ENCODE measurements at regions not wholly inside any gene's neighbourhood (a gene's known extent, or its start where the extent isn't known, plus 50 kb on each side); places are given as distances from the start of the nearest gene placed in this dataset.

DNA sequence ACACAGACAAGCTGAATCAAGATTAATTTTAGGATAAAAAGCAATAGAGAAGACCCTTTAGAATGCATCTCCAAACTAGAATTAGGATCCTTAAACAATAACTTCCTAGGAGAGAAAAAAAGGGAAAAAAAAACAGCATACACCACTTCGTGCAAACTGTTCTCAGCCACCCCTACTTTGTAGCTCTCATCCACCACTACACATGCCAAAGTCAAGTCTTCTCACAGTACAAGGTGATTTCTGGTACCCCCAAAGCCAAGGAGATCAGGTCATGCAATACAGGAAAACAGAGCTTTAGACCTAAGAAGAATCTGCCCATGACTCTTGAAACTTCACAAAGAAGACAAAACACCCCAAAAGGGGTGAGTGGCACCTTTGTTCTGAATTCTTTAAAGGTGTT, 166.9 kb downstream of the SUCNR1 start:
- no peak overlapping the region for H3K27ac ChIP-seq (ENCODE audit: low read depth, low read length)
- H3K4me3 ChIP-seq (ENCODE audit: insufficient read depth, low read length), result no peak overlapping the region
- no peak overlapping the region for H2AFZ ChIP-seq (ENCODE audit: low read length)
- H4K20me1 ChIP-seq (ENCODE audit: insufficient read depth, low read length), result no peaks in the 10 kb centered on the region
- TF ChIP-seq, protein P1, sequence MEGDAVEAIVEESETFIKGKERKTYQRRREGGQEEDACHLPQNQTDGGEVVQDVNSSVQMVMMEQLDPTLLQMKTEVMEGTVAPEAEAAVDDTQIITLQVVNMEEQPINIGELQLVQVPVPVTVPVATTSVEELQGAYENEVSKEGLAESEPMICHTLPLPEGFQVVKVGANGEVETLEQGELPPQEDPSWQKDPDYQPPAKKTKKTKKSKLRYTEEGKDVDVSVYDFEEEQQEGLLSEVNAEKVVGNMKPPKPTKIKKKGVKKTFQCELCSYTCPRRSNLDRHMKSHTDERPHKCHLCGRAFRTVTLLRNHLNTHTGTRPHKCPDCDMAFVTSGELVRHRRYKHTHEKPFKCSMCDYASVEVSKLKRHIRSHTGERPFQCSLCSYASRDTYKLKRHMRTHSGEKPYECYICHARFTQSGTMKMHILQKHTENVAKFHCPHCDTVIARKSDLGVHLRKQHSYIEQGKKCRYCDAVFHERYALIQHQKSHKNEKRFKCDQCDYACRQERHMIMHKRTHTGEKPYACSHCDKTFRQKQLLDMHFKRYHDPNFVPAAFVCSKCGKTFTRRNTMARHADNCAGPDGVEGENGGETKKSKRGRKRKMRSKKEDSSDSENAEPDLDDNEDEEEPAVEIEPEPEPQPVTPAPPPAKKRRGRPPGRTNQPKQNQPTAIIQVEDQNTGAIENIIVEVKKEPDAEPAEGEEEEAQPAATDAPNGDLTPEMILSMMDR (IDR thresholded peaks at IDR 0.05; ENCODE audit: extremely low read depth, low read depth, low read length), result no peak
- no peaks in the 10 kb centered on the region for H3K79me2 ChIP-seq (ENCODE audit: insufficient read depth, low read length)
- no peaks in the 10 kb centered on the region for H3K9me3 ChIP-seq (ENCODE audit: low read depth, low read length)
- DNase-seq (ENCODE audit: insufficient read length, low spot score, missing footprints), result no peak
- H3K4me2 ChIP-seq (ENCODE audit: insufficient read depth, low read length), result no peak overlapping the region
- no peaks in the 10 kb centered on the region for H3K27me3 ChIP-seq (ENCODE audit: insufficient read depth, low read length)
- H3K4me1 ChIP-seq (ENCODE audit: insufficient read depth, low read length), result no peaks in the 10 kb centered on the region
- H3K36me3 ChIP-seq (ENCODE audit: insufficient read depth, low read length), result no peaks in the 10 kb centered on the region

DNA sequence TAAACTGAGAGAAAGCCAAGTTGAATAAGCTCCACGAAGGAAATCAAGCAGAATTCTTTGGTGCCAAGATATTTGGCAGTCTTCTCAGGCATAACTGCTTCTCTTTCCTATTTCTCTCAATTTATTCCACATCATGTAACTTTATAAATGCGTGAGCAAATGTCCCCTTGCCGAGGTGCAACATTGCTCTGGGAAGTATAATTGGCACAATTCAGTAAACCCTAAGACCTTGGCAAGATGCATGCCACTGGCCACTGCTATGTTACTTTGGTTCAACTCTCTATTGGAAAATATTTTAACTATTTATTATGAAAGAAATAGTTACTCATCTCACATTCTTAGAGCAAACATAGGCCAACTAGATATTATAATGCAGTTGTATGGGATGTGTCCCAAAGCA, 170.2 kb downstream of the SUCNR1 start:
- Histone ChIP-seq H2AFZ (ENCODE audit: low read length) (no peak overlapping the region), H3K27me3 (ENCODE audit: insufficient read depth, low read length) (no peaks in the 10 kb centered on the region), H3K4me1 (ENCODE audit: insufficient read depth, low read length) (no peaks in the 10 kb centered on the region), H3K9me3 (ENCODE audit: low read depth, low read length) (no peaks in the 10 kb centered on the region), H3K36me3 (ENCODE audit: insufficient read depth, low read length) (no peaks in the 10 kb centered on the region), H3K4me3 (ENCODE audit: insufficient read depth, low read length) (no peak overlapping the region), H4K20me1 (ENCODE audit: insufficient read depth, low read length) (no peaks in the 10 kb centered on the region), H3K27ac (ENCODE audit: low read depth, low read length) (no peak overlapping the region), H3K4me2 (ENCODE audit: insufficient read depth, low read length) (no peak overlapping the region), H3K79me2 (ENCODE audit: insufficient read depth, low read length) (no peaks in the 10 kb centered on the region)
- TF ChIP-seq, protein P1 (IDR thresholded peaks at IDR 0.05; ENCODE audit: extremely low read depth, low read depth, low read length), result no peak
- no peak for DNase-seq (ENCODE audit: insufficient read length, low spot score, missing footprints)

DNA sequence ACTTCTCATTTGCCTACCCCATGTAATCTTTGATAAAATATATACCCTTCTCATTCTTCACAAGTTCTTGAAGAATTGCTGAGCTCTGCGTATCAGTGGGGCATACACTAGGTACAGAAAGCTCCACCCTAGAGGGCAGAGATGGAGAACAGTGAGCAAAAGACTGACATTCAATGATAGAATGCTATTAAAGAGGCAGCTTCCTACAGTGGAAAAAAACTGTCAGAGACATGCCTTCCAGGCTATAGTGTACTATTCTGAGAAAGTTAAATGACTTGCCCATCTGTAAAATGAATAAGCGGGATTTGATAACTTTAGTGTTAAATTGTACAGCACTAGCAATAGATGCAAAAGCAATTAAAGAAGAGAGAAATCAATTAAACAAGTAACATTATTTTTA, 172.8 kb downstream of the SUCNR1 start:
- H3K27me3 ChIP-seq (ENCODE audit: insufficient read depth, low read length), result no peaks in the 10 kb centered on the region
- H3K36me3 ChIP-seq (ENCODE audit: insufficient read depth, low read length), result no peaks in the 10 kb centered on the region
- H3K9me3 ChIP-seq (ENCODE audit: low read depth, low read length), result no peaks in the 10 kb centered on the region
- no peak overlapping the region for H3K27ac ChIP-seq (ENCODE audit: low read depth, low read length)
- no peaks in the 10 kb centered on the region for H3K79me2 ChIP-seq (ENCODE audit: insufficient read depth, low read length)
- no peak overlapping the region for H3K4me3 ChIP-seq (ENCODE audit: insufficient read depth, low read length)
- no peaks in the 10 kb centered on the region for H4K20me1 ChIP-seq (ENCODE audit: insufficient read depth, low read length)
- H3K4me2 ChIP-seq (ENCODE audit: insufficient read depth, low read length), result no peak overlapping the region
- TF ChIP-seq, protein P1 (IDR thresholded peaks at IDR 0.05; ENCODE audit: extremely low read depth, low read depth, low read length), result no peak
- peaks cover 2% of the 10 kb centered on the region for H3K4me1 ChIP-seq (ENCODE audit: insufficient read depth, low read length)
- no peak overlapping the region for H2AFZ ChIP-seq (ENCODE audit: low read length)
- no peak for DNase-seq (ENCODE audit: insufficient read length, low spot score, missing footprints)

DNA sequence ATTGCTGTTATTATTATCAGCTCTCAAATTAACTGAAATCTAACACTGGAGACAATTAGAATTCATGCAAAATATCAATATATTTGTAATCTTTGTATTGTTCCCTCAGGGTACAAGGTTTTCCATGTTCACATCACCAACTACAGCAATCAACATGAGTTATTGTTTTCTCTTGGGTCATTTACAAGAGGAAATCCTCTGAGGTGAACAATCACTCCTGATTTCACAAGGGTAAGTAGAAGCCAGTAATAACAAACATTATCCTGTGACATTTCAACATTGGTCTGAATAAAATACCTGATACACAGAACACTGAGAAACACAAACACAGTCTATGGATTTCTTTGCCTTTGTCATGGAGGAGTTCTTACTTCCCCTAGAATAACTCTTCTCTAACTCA, 174.0 kb downstream of the SUCNR1 start:
- Histone ChIP-seq H4K20me1 (ENCODE audit: insufficient read depth, low read length) (no peaks in the 10 kb centered on the region), H3K4me3 (ENCODE audit: insufficient read depth, low read length) (no peak overlapping the region), H3K4me2 (ENCODE audit: insufficient read depth, low read length) (no peak overlapping the region), H3K9me3 (ENCODE audit: low read depth, low read length) (no peaks in the 10 kb centered on the region), H3K36me3 (ENCODE audit: insufficient read depth, low read length) (no peaks in the 10 kb centered on the region), H3K79me2 (ENCODE audit: insufficient read depth, low read length) (no peaks in the 10 kb centered on the region), H3K27me3 (ENCODE audit: insufficient read depth, low read length) (no peaks in the 10 kb centered on the region), H2AFZ (ENCODE audit: low read length) (no peak overlapping the region), H3K4me1 (ENCODE audit: insufficient read depth, low read length) (peaks cover 12% of the 10 kb centered on the region), H3K27ac (ENCODE audit: low read depth, low read length) (no peak overlapping the region)
- TF ChIP-seq, protein P1 (IDR thresholded peaks at IDR 0.05; ENCODE audit: extremely low read depth, low read depth, low read length), result no peak
- DNase-seq (ENCODE audit: insufficient read length, low spot score, missing footprints), result no peak
